ENCODE measurements at regions not wholly inside any gene's neighbourhood (a gene's known extent, or its start where the extent isn't known, plus 50 kb on each side); places are given as distances from the start of the nearest gene placed in this dataset.

- no peak for DNase-seq (ENCODE audit: low read depth)
- TF ChIP-seq, protein P1, sequence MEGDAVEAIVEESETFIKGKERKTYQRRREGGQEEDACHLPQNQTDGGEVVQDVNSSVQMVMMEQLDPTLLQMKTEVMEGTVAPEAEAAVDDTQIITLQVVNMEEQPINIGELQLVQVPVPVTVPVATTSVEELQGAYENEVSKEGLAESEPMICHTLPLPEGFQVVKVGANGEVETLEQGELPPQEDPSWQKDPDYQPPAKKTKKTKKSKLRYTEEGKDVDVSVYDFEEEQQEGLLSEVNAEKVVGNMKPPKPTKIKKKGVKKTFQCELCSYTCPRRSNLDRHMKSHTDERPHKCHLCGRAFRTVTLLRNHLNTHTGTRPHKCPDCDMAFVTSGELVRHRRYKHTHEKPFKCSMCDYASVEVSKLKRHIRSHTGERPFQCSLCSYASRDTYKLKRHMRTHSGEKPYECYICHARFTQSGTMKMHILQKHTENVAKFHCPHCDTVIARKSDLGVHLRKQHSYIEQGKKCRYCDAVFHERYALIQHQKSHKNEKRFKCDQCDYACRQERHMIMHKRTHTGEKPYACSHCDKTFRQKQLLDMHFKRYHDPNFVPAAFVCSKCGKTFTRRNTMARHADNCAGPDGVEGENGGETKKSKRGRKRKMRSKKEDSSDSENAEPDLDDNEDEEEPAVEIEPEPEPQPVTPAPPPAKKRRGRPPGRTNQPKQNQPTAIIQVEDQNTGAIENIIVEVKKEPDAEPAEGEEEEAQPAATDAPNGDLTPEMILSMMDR (IDR thresholded peaks at IDR 0.05; ENCODE audit: control insufficient read depth, insufficient read depth, low read depth, low read length, missing control alignments), result no peak
These were observed 250.2 kb downstream of the NPHP4 start for GRCh38 chr1:5742032-5742431.

GRCh38 chr1:5740865-5741860, 251.1 kb downstream of the NPHP4 start:
- TF ChIP-seq, protein P1 (IDR thresholded peaks at IDR 0.05; ENCODE audit: control insufficient read depth, insufficient read depth, low read depth, low read length, missing control alignments), result no peak
- no peak overlapping the region for H3K4me3 ChIP-seq (ENCODE audit: control insufficient read depth, low read depth, low read length)
- DNase-seq (ENCODE audit: low read depth), result no peak

More at GRCh38 chr1:5742032-5742431, 250.2 kb downstream of the NPHP4 start:
- H3K4me3 ChIP-seq (ENCODE audit: control insufficient read depth, low read depth, low read length), result no peak overlapping the region

DNA sequence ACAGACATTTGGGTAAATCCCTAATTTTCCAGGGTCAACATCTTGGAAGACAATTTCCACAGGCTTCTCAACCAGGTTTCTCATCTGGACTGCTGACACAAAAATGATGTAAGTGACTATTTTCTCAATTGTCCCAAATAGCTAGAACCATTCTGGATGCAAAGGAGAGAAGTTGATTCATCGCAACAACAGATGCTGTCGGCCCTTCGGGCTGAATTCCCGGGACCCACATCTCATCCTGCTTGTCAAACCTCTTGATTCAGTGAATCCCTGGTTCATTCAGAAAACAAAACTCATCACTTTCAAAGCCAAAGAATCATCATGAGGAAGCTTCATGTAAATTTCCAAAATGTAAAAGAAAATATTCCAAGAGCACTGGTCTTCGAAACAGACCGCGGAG, 251.8 kb downstream of the NPHP4 start:
- H3K4me3 ChIP-seq (ENCODE audit: control insufficient read depth, low read depth, low read length), result no peak overlapping the region
- no peak for DNase-seq (ENCODE audit: low read depth)
- TF ChIP-seq, protein P1 (IDR thresholded peaks at IDR 0.05; ENCODE audit: control insufficient read depth, insufficient read depth, low read depth, low read length, missing control alignments), result no peak

DNA sequence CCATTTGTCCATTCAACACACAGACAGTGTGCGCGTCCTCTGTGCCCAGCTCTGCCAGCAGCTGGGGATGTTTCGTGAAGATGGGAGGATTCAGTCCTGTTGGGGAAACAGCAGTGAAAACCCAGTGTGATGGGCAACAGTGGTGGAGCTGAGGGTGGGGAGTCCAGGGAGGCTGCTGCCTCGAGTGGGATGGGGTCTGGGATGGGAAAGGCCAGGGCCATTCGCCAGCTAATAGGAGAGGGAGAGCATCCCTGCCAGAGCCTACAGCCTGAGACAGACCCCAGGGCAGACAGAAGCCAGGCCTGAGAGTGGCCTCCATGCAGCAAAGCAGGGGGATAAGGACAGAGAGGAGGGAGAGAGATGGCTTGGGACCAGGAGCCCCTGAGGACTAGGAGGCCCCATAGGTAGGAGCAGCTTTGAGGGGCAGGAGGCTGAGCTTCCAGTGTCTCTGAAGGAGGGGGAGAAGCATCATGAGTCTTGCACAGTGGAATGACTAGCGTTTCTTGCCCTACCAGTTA, 252.6 kb downstream of the NPHP4 start:
- no peak for DNase-seq (ENCODE audit: low read depth)
- H3K4me3 ChIP-seq (ENCODE audit: control insufficient read depth, low read depth, low read length), result no peak overlapping the region
- TF ChIP-seq, protein P1 (IDR thresholded peaks at IDR 0.05; ENCODE audit: control insufficient read depth, insufficient read depth, low read depth, low read length, missing control alignments), result no peak

GRCh38 chr1:5738911-5739462, 253.2 kb downstream of the NPHP4 start:
- DNase-seq (ENCODE audit: low read depth), result no peak
- H3K4me3 ChIP-seq (ENCODE audit: control insufficient read depth, low read depth, low read length), result no peak overlapping the region
- TF ChIP-seq, protein P1 (IDR thresholded peaks at IDR 0.05; ENCODE audit: control insufficient read depth, insufficient read depth, low read depth, low read length, missing control alignments), result no peak

- no peak overlapping the region for H3K4me3 ChIP-seq (ENCODE audit: control insufficient read depth, low read depth, low read length)
- TF ChIP-seq, protein P1 (IDR thresholded peaks at IDR 0.05; ENCODE audit: control insufficient read depth, insufficient read depth, low read depth, low read length, missing control alignments), result no peak
- no peak for DNase-seq (ENCODE audit: low read depth)
These were observed 255.1 kb downstream of the NPHP4 start for GRCh38 chr1:5737081-5737480.
